H9 (cell line): ENCODE measurements at regions not wholly inside any gene's neighbourhood (a gene's known extent, or its start where the extent isn't known, plus 50 kb on each side); places are given as distances from the start of the nearest gene placed in this dataset.

Experiments used
- DNase-seq: peaks from one replicate; pipeline ENCODE4 v3.0.0-alpha.2; 2017
- H2AFZ ChIP-seq: one replicate; pipeline ENCODE4 v1.6.1; 2013; ENCODE audit warnings: mild to moderate bottlenecking, low read length, control low read depth, moderate library complexity
- H2AK5ac ChIP-seq: 2 replicates; pipeline ENCODE4 v1.6.1; 2013; ENCODE audit warnings: low read length, control low read depth, mixed read lengths; ENCODE audit not compliant: insufficient read length
- H2BK120ac ChIP-seq: one replicate; pipeline ENCODE4 v1.6.1; 2013; ENCODE audit warnings: low read depth, mild to moderate bottlenecking, low read length, control low read depth, inconsistent platforms; ENCODE audit not compliant: poor library complexity, severe bottlenecking
- H2BK12ac ChIP-seq: 2 replicates; pipeline ENCODE4 v1.6.1; 2013; ENCODE audit warnings: low read length, control low read depth, mixed read lengths, low read depth; ENCODE audit not compliant: insufficient read length
- H2BK15ac ChIP-seq: 2 replicates; pipeline ENCODE4 v1.6.1; 2013; ENCODE audit warnings: low read depth, low read length, control low read depth
- H2BK20ac ChIP-seq: one replicate; pipeline ENCODE4 v1.6.1; 2013; ENCODE audit warnings: low read depth, mild to moderate bottlenecking, low read length, control low read depth, inconsistent platforms; ENCODE audit not compliant: poor library complexity, severe bottlenecking
- H2BK5ac ChIP-seq: 2 replicates; pipeline ENCODE4 v1.6.1; 2013; ENCODE audit warnings: low read length, control low read depth, mixed read lengths; ENCODE audit not compliant: insufficient read length
- H3K14ac ChIP-seq: 2 replicates; pipeline ENCODE4 v1.6.1; 2013; ENCODE audit warnings: low read length, control low read depth; ENCODE audit not compliant: insufficient read depth
- H3K18ac ChIP-seq: 2 replicates; pipeline ENCODE4 v1.6.1; 2013; ENCODE audit warnings: low read depth, mild to moderate bottlenecking, mixed read lengths, low read length, control low read depth; ENCODE audit not compliant: insufficient read length
- H3K23ac ChIP-seq: 2 replicates; pipeline ENCODE4 v1.6.1; 2013; ENCODE audit warnings: low read length, control low read depth, mixed read lengths, low read depth; ENCODE audit not compliant: insufficient read length
- H3K23me2 ChIP-seq: 2 replicates; pipeline ENCODE4 v1.6.1; 2013; ENCODE audit warnings: low read depth, mild to moderate bottlenecking, mixed read lengths, low read length, control low read depth; ENCODE audit not compliant: insufficient read length, poor library complexity, severe bottlenecking
- H3K27ac ChIP-seq: 2 replicates; pipeline ENCODE4 v1.5.1; 2013; ENCODE audit warnings: low read length, control low read depth, mixed read lengths, low read depth; ENCODE audit not compliant: insufficient read length
- H3K27me3 ChIP-seq: 2 replicates; pipeline ENCODE4 v1.6.1; 2013; ENCODE audit warnings: low read length, control low read depth, inconsistent platforms; ENCODE audit not compliant: insufficient read depth
- H3K4ac ChIP-seq: 2 replicates; pipeline ENCODE4 v1.6.1; 2013; ENCODE audit warnings: low read depth, mild to moderate bottlenecking, control low read depth, inconsistent platforms, low read length, moderate library complexity
- H3K4me1 ChIP-seq: 2 replicates; pipeline ENCODE4 v1.6.1; 2013; ENCODE audit warnings: low read length, control low read depth, inconsistent platforms; ENCODE audit not compliant: insufficient read depth
- H3K4me2 ChIP-seq: 2 replicates; pipeline ENCODE4 v1.6.1; 2013; ENCODE audit warnings: low read length, control low read depth, mixed read lengths; ENCODE audit not compliant: insufficient read length, insufficient read depth
- H3K56ac ChIP-seq: 2 replicates; pipeline ENCODE4 v1.6.1; 2013; ENCODE audit warnings: low read depth, mild to moderate bottlenecking, mixed read lengths, low read length, control low read depth; ENCODE audit not compliant: insufficient read length
- H3K79me1 ChIP-seq: 2 replicates; pipeline ENCODE4 v1.6.1; 2013; ENCODE audit warnings: low read depth, mild to moderate bottlenecking, moderate library complexity, low read length, control low read depth, inconsistent platforms; ENCODE audit not compliant: insufficient read depth, poor library complexity, severe bottlenecking
- H3K79me2 ChIP-seq: 2 replicates; pipeline ENCODE4 v1.6.1; 2013; ENCODE audit warnings: low read length, control low read depth, inconsistent platforms; ENCODE audit not compliant: insufficient read depth
- H3K9ac ChIP-seq: 2 replicates; pipeline ENCODE4 v1.6.1; 2013; ENCODE audit warnings: low read length, control low read depth, mixed read lengths; ENCODE audit not compliant: insufficient read length; ENCODE audit errors: extremely low read depth
- H3K9me3 ChIP-seq: one replicate; pipeline ENCODE4 v1.6.1; 2013; ENCODE audit warnings: low read depth, low read length, inconsistent platforms; ENCODE audit not compliant: control insufficient read depth
- H3T11ph ChIP-seq: one replicate; pipeline ENCODE4 v1.6.1; 2013; ENCODE audit warnings: mild to moderate bottlenecking, low read length, control low read depth, inconsistent platforms
- H4K20me1 ChIP-seq: one replicate; pipeline ENCODE4 v1.6.1; 2013; ENCODE audit not compliant: control insufficient read depth, insufficient read length, insufficient read depth
- H4K5ac ChIP-seq: 2 replicates; pipeline ENCODE4 v1.6.1; 2013; ENCODE audit warnings: low read depth, mild to moderate bottlenecking, mixed read lengths, low read length, control low read depth; ENCODE audit not compliant: insufficient read length
- H4K8ac ChIP-seq: replicated peaks from 2 replicates; pipeline ENCODE4 v1.6.1; 2013; ENCODE audit warnings: low read length, control low read depth, mixed read lengths, low read depth; ENCODE audit not compliant: insufficient read length
- H4K91ac ChIP-seq: 2 replicates; pipeline ENCODE4 v1.6.1; 2013; ENCODE audit warnings: low read depth, mild to moderate bottlenecking, moderate library complexity, mixed read lengths, low read length, control low read depth; ENCODE audit not compliant: insufficient read length
- H3K27ac Mint-ChIP-seq, 3 experiments: 2 replicates in 2 of 3; 3 replicates in 1 of 3; pipeline ENCODE4 v1.8.0; 2020 to 2021; ENCODE audit warnings: mixed read lengths in 3 of 3, mild to moderate bottlenecking in 1 of 3, moderate library complexity in 1 of 3
- H3K27me3 Mint-ChIP-seq: 2 replicates; pipeline ENCODE4 v1.8.0; 2021; ENCODE audit warnings: low read depth, mild to moderate bottlenecking, moderate library complexity, mixed read lengths
- H3K36me3 Mint-ChIP-seq, 3 experiments: 2 replicates in 2 of 3; 3 replicates in 1 of 3; pipeline ENCODE4 v1.8.0; 2020 to 2021; ENCODE audit warnings: low read depth in 3 of 3, mixed read lengths in 3 of 3; ENCODE audit not compliant: insufficient read depth in 1 of 3
- H3K4me1 Mint-ChIP-seq, 2 experiments: 2 replicates each; pipeline ENCODE4 v1.8.0; 2020; ENCODE audit warnings: mixed read lengths in 2 of 2
- H3K4me3 Mint-ChIP-seq, 2 experiments: 2 replicates in 1 of 2; 3 replicates in 1 of 2; pipeline ENCODE4 v1.8.0; 2020 to 2021; ENCODE audit warnings: mild to moderate bottlenecking in 2 of 2, mixed read lengths in 2 of 2, moderate library complexity in 1 of 2
- H3K9me3 Mint-ChIP-seq, 2 experiments: 2 replicates in 1 of 2; 3 replicates in 1 of 2; pipeline ENCODE4 v1.8.0; 2020; ENCODE audit warnings: mild to moderate bottlenecking in 2 of 2, mixed read lengths in 2 of 2, moderate library complexity in 1 of 2
- CTCF ChIP-seq: fragments of 200-600 bp; sonication (generic); conservative IDR thresholded peaks from 3 replicates; pipeline ENCODE4 v1.8.0; 2021; ENCODE audit warnings: antibody characterized with exemption, mild to moderate bottlenecking
- WGBS: extraction: QIAGEN DNeasy Blood & Tissue Kit; methylation state at CpG from one replicate; pipeline ENCODE4 v1.1.7; 2013; ENCODE audit warnings: missing lambda C conversion rate, low lambda C conversion rate, mixed read lengths; ENCODE audit not compliant: insufficient read length; ENCODE audit errors: extremely low coverage; 5-methylcytosine and 5-hydroxymethylcytosine counted together

- H3K27ac ChIP-seq = no peak overlapping the region
- no peak overlapping the region for H2BK20ac ChIP-seq
- Mint-ChIP-seq H3K4me3 (no peak overlapping the region), H3K4me1 (no peaks in the 10 kb centered on the region), H3K27me3 (peaks cover 6% of the 10 kb centered on the region), H3K9me3 (no peaks in the 10 kb centered on the region), H3K27ac (0 out of 7 replicates have a peak overlapping the region, but pooled peaks of 1 of the 3 experiments have one; percentile 40), H3K36me3 (no peaks in the 10 kb centered on the region)
- no peaks in the 10 kb centered on the region for H3K9me3 ChIP-seq
- no peak for DNase-seq
- H3K79me1 ChIP-seq = no peaks in the 10 kb centered on the region
- TF ChIP-seq CTCF = no peak
- no peak overlapping the region for H3K14ac ChIP-seq
- H2BK12ac ChIP-seq = no peak overlapping the region
- no peak overlapping the region for H2BK15ac ChIP-seq
- no peak overlapping the region for H3K23ac ChIP-seq
- no peak overlapping the region for H4K5ac ChIP-seq
- H2BK120ac ChIP-seq = no peak overlapping the region
- no peak overlapping the region for H3K18ac ChIP-seq
- no peak overlapping the region for H2AFZ ChIP-seq
- H3T11ph ChIP-seq = no peak overlapping the region
- H3K4ac ChIP-seq = no peak overlapping the region
- no peak overlapping the region for H2AK5ac ChIP-seq
- H3K56ac ChIP-seq = no peak overlapping the region
- no peak overlapping the region for H3K9ac ChIP-seq
- H4K20me1 ChIP-seq = no peaks in the 10 kb centered on the region
- no peak overlapping the region for H4K91ac ChIP-seq
- H3K23me2 ChIP-seq = no peaks in the 10 kb centered on the region
- no peaks in the 10 kb centered on the region for H3K4me1 ChIP-seq
- WGBS = no CpG with 5 or more reads among the region's 6 CpGs
- no peak overlapping the region for H4K8ac ChIP-seq
- H3K27me3 ChIP-seq = no peaks in the 10 kb centered on the region
- H3K4me2 ChIP-seq = no peak overlapping the region
- H3K79me2 ChIP-seq = no peaks in the 10 kb centered on the region
- H2BK5ac ChIP-seq = no peak overlapping the region
Measured at GRCh38 chr7:35336444-35336843, 82.5 kb upstream of the TBX20 start.
